Ovary (tissue), 3 donors: ENCODE measurements at regions not wholly inside any gene's neighbourhood (a gene's known extent, or its start where the extent isn't known, plus 50 kb on each side); places are given as distances from the start of the nearest gene placed in this dataset.

Source experiments
- POLR2A ChIP-seq: fragments of 450-650 bp; IDR thresholded peaks from one replicate; pipeline ENCODE4 v1.6.1; 2017; ENCODE audit warnings: antibody characterized with exemption, mild to moderate bottlenecking, moderate library complexity
- TF ChIP-seq, protein P1 (sequence below), 3 donors: fragments of 450-650 bp in 2 of 3; fragments of 200-600 bp in 1 of 3; IDR thresholded peaks; one replicate each; pipeline versions ENCODE4 v1.5.1 to v1.8.0; 2016 to 2022; ENCODE audit warnings: antibody characterized with exemption in 3 of 3, mild to moderate bottlenecking in 1 of 3
- donor health status: DM: no; HTN: no; CAD: no.

DNA sequence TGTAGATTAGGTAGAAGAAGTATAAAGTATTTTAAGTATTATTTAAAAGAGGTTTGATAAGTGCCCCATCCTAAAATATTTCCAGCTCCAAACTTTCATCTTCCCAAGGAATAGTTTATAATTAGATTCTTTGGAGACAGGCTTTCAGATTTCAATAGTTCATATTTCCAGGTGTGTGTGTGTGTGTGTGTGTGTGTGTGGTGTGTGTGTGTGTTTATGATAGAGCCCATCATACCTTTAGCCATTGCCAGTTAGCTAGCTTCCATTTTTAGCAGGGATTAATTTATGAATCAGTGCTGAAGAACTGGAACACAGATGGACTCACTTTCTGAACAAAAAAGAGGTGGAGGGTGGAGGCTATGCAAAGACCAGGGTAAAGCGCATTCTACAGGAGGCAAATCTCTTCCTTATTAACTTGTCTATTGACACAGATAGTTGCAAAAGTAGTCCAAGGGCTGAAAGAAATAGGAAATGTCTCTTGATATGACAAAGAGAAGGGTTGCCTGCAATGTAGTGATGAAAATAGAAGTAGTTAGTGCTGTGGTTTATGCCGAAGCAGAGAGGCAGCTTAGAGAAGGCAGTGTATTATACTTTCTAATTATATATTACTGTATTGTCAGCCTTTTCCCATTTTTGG, 301.1 kb downstream of the MAN2A1 start:
- TF ChIP-seq, protein P1, sequence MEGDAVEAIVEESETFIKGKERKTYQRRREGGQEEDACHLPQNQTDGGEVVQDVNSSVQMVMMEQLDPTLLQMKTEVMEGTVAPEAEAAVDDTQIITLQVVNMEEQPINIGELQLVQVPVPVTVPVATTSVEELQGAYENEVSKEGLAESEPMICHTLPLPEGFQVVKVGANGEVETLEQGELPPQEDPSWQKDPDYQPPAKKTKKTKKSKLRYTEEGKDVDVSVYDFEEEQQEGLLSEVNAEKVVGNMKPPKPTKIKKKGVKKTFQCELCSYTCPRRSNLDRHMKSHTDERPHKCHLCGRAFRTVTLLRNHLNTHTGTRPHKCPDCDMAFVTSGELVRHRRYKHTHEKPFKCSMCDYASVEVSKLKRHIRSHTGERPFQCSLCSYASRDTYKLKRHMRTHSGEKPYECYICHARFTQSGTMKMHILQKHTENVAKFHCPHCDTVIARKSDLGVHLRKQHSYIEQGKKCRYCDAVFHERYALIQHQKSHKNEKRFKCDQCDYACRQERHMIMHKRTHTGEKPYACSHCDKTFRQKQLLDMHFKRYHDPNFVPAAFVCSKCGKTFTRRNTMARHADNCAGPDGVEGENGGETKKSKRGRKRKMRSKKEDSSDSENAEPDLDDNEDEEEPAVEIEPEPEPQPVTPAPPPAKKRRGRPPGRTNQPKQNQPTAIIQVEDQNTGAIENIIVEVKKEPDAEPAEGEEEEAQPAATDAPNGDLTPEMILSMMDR (IDR thresholded peaks at IDR 0.05), result no peak
- TF ChIP-seq POLR2A, result no peak
